PC-9 (cell line): ENCODE measurements at regions not wholly inside any gene's neighbourhood (a gene's known extent, or its start where the extent isn't known, plus 50 kb on each side); places are given as distances from the start of the nearest gene placed in this dataset.

Experiments used
- EZH2 ChIP-seq: fragments of 200-600 bp; sonication (generic); IDR thresholded peaks from 2 replicates; pipeline ENCODE4 v1.8.0; 2017; ENCODE audit warnings: antibody characterized with exemption, low read depth
- TF ChIP-seq, protein P1 (sequence below): fragments of 200-600 bp; sonication (generic); conservative IDR thresholded peaks from 2 replicates; pipeline ENCODE4 v1.6.1; 2017; ENCODE audit warnings: mixed run types, antibody characterized with exemption, mild to moderate bottlenecking, moderate library complexity

DNA sequence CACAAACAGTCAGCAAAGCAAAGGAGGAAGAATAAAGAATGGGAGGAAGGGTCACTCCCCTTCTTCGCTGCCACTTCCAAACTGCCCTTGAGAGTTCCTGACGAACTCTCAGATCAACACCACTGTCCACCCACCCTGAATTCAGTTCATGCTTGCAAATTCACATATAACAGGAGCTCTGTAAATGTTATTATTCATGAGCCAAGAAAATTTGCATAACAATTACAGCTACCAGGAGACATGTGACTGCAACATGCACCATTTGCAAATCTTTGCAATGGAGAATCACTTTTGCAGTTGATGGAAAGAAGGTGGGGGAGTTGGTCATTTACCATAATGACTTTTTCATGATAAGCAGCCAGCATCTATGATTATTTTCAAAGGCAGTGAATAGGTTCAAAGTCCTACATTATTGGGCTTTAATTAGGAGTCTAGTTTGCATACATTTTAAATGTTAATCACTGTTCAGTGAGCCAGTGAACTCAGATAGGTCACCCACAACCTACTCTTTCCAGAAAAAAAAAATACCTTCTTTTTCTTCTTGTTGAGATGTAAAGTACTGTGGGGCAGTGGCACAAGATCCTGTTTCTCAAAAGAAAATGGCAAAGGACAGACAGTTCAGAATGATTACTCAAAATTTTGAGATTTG is 149.7 kb downstream of the CAAP1 start:
- TF ChIP-seq, protein P1, sequence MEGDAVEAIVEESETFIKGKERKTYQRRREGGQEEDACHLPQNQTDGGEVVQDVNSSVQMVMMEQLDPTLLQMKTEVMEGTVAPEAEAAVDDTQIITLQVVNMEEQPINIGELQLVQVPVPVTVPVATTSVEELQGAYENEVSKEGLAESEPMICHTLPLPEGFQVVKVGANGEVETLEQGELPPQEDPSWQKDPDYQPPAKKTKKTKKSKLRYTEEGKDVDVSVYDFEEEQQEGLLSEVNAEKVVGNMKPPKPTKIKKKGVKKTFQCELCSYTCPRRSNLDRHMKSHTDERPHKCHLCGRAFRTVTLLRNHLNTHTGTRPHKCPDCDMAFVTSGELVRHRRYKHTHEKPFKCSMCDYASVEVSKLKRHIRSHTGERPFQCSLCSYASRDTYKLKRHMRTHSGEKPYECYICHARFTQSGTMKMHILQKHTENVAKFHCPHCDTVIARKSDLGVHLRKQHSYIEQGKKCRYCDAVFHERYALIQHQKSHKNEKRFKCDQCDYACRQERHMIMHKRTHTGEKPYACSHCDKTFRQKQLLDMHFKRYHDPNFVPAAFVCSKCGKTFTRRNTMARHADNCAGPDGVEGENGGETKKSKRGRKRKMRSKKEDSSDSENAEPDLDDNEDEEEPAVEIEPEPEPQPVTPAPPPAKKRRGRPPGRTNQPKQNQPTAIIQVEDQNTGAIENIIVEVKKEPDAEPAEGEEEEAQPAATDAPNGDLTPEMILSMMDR, result no peak
- no peak for TF ChIP-seq EZH2
